Peyer's patch (tissue), 4 donors: ENCODE measurements at regions not wholly inside any gene's neighbourhood (a gene's known extent, or its start where the extent isn't known, plus 50 kb on each side); places are given as distances from the start of the nearest gene placed in this dataset.

Experiments
- DNase-seq, 3 donors: peaks; one replicate each; pipeline ENCODE4 v3.0.0-alpha.2; 2017 to 2019
- H3K27ac ChIP-seq, 4 donors: fragments of 200-600 bp; sonication (generic); one replicate each; pipeline ENCODE4 v1.5.1; 2016 to 2019
- H3K27me3 ChIP-seq, 2 donors: fragments of 200-600 bp; sonication (generic); one replicate each; pipeline ENCODE4 v1.5.1; 2019
- H3K36me3 ChIP-seq, 3 donors: fragments of 200-600 bp; sonication (generic); one replicate each; pipeline ENCODE4 v1.5.1; 2016 to 2019
- H3K4me1 ChIP-seq, 4 donors: fragments of 200-600 bp; sonication (generic); one replicate each; pipeline ENCODE4 v1.5.1; 2016 to 2019
- H3K4me3 ChIP-seq, 4 donors: fragments of 200-600 bp; sonication (generic); 1 replicate in 3 of 4; 2 replicates in 1 of 4; pipeline ENCODE4 v1.5.1; 2016 to 2019; ENCODE audit warnings: mild to moderate bottlenecking in 1 of 4
- H3K9me3 ChIP-seq, 4 donors: fragments of 200-600 bp; sonication (generic); one replicate each; pipeline ENCODE4 v1.5.1; 2016 to 2019; ENCODE audit warnings: mild to moderate bottlenecking in 1 of 4
- CTCF ChIP-seq, 6 experiments: fragments of 450-650 bp in 4 of 6; fragments of 200-600 bp in 2 of 6; sonication (generic) in 1 of 6; IDR thresholded peaks; one replicate each; pipeline ENCODE4 v1.5.1; 2017 to 2019; ENCODE audit warnings: antibody characterized with exemption in 6 of 6, mild to moderate bottlenecking in 3 of 6, moderate library complexity in 1 of 6
- POLR2A ChIP-seq, 2 donors: fragments of 450-650 bp; IDR thresholded peaks; one replicate each; pipeline ENCODE4 v1.5.1; 2017; ENCODE audit warnings: antibody characterized with exemption in 2 of 2, mild to moderate bottlenecking in 2 of 2, moderate library complexity in 2 of 2

GRCh38 chr7:119694506-119694905, 578.5 kb upstream of the KCND2 start:
- no peak overlapping the region for H3K4me3 ChIP-seq
- H3K27me3 ChIP-seq = no peaks in the 10 kb centered on the region
- no peaks in the 10 kb centered on the region for H3K4me1 ChIP-seq
- TF ChIP-seq POLR2A (IDR thresholded peaks at IDR 0.05) (no peak), CTCF (IDR thresholded peaks at IDR 0.05) (no peak)
- H3K9me3 ChIP-seq = no peaks in the 10 kb centered on the region
- H3K27ac ChIP-seq = no peak overlapping the region
- DNase-seq = no peak
- no peaks in the 10 kb centered on the region for H3K36me3 ChIP-seq

GRCh38 chr7:119696336-119696735, 576.6 kb upstream of the KCND2 start:
- Histone ChIP-seq H3K4me3 (no peak overlapping the region), H3K9me3 (no peaks in the 10 kb centered on the region), H3K4me1 (no peaks in the 10 kb centered on the region), H3K27me3 (no peaks in the 10 kb centered on the region), H3K36me3 (no peaks in the 10 kb centered on the region), H3K27ac (no peak overlapping the region)
- no peak for TF ChIP-seq CTCF (IDR thresholded peaks at IDR 0.05)
- TF ChIP-seq POLR2A (IDR thresholded peaks at IDR 0.05) = no peak
- DNase-seq = no peak

GRCh38 chr7:119703895-119704294, 569.1 kb upstream of the KCND2 start:
- Histone ChIP-seq H3K27me3 (no peaks in the 10 kb centered on the region), H3K27ac (no peak overlapping the region), H3K4me3 (no peak overlapping the region), H3K9me3 (no peaks in the 10 kb centered on the region), H3K4me1 (no peaks in the 10 kb centered on the region), H3K36me3 (no peaks in the 10 kb centered on the region)
- DNase-seq = no peak
- TF ChIP-seq CTCF (IDR thresholded peaks at IDR 0.05) = no peak
- TF ChIP-seq POLR2A (IDR thresholded peaks at IDR 0.05) = no peak

- no peak overlapping the region for H3K27ac ChIP-seq
- H3K4me1 ChIP-seq = no peaks in the 10 kb centered on the region
- TF ChIP-seq POLR2A (IDR thresholded peaks at IDR 0.05) = no peak
- no peak for TF ChIP-seq CTCF (IDR thresholded peaks at IDR 0.05)
- no peaks in the 10 kb centered on the region for H3K9me3 ChIP-seq
- H3K27me3 ChIP-seq = no peaks in the 10 kb centered on the region
- H3K36me3 ChIP-seq = no peaks in the 10 kb centered on the region
- no peak for DNase-seq
- H3K4me3 ChIP-seq = no peak overlapping the region
These were observed 566.4 kb upstream of the KCND2 start for GRCh38 chr7:119706608-119707007.

- Histone ChIP-seq H3K9me3 (no peaks in the 10 kb centered on the region), H3K36me3 (no peaks in the 10 kb centered on the region), H3K27ac (no peak overlapping the region), H3K4me3 (no peak overlapping the region), H3K4me1 (no peaks in the 10 kb centered on the region), H3K27me3 (no peaks in the 10 kb centered on the region)
- no peak for TF ChIP-seq CTCF (IDR thresholded peaks at IDR 0.05)
- no peak for TF ChIP-seq POLR2A (IDR thresholded peaks at IDR 0.05)
- DNase-seq = no peak
These were observed 564.1 kb upstream of the KCND2 start for GRCh38 chr7:119708891-119709290.

- Histone ChIP-seq H3K27ac (no peak overlapping the region), H3K27me3 (no peaks in the 10 kb centered on the region), H3K4me3 (no peak overlapping the region), H3K4me1 (no peaks in the 10 kb centered on the region), H3K9me3 (no peaks in the 10 kb centered on the region), H3K36me3 (no peaks in the 10 kb centered on the region)
- no peak for TF ChIP-seq POLR2A (IDR thresholded peaks at IDR 0.05)
- TF ChIP-seq CTCF (IDR thresholded peaks at IDR 0.05) = no peak
- DNase-seq = no peak
These were observed 561.9 kb upstream of the KCND2 start for GRCh38 chr7:119711104-119711503.
